ENCODE measurements at regions not wholly inside any gene's neighbourhood (a gene's known extent, or its start where the extent isn't known, plus 50 kb on each side); places are given as distances from the start of the nearest gene placed in this dataset.

GRCh38 chr9:76557674-76558225 is 98.8 kb downstream of the GCNT1 start:
- no peak overlapping the region for H3K4me3 ChIP-seq (ENCODE audit: low read depth, low read length)
- peak; percentile 59 for DNase-seq (ENCODE audit: low read depth)
- TF ChIP-seq, protein P1, sequence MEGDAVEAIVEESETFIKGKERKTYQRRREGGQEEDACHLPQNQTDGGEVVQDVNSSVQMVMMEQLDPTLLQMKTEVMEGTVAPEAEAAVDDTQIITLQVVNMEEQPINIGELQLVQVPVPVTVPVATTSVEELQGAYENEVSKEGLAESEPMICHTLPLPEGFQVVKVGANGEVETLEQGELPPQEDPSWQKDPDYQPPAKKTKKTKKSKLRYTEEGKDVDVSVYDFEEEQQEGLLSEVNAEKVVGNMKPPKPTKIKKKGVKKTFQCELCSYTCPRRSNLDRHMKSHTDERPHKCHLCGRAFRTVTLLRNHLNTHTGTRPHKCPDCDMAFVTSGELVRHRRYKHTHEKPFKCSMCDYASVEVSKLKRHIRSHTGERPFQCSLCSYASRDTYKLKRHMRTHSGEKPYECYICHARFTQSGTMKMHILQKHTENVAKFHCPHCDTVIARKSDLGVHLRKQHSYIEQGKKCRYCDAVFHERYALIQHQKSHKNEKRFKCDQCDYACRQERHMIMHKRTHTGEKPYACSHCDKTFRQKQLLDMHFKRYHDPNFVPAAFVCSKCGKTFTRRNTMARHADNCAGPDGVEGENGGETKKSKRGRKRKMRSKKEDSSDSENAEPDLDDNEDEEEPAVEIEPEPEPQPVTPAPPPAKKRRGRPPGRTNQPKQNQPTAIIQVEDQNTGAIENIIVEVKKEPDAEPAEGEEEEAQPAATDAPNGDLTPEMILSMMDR (IDR thresholded peaks at IDR 0.05; ENCODE audit: insufficient read depth, low read length) = no peak

DNA sequence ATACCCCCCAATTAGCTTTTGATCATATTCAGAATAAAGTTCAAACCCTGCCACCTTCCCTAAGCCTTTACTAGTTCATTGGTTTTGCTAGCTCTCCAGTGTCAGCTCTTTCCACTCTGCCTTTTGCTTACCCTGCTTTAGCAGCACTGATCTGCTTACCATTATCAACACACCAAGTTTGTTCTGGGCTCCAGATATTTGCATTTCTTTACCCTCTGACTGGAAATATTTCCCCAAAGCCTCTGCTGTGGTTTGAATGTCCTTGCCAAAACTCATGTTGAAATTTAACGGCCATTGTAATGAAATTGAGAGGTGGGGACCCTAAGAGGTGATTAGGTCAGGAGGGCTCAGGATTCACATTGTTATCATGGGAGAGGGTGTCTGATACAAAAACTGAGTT is 99.5 kb downstream of the GCNT1 start:
- peak; percentile 24 for DNase-seq (ENCODE audit: low read depth)
- TF ChIP-seq, protein P1 (IDR thresholded peaks at IDR 0.05; ENCODE audit: insufficient read depth, low read length) = no peak
- no peak overlapping the region for H3K4me3 ChIP-seq (ENCODE audit: low read depth, low read length)

- peak; percentile 28 for DNase-seq (ENCODE audit: low read depth)
- TF ChIP-seq, protein P1 (IDR thresholded peaks at IDR 0.05; ENCODE audit: insufficient read depth, low read length) = no peak
- no peak overlapping the region for H3K4me3 ChIP-seq (ENCODE audit: low read depth, low read length)
These were observed 100.3 kb downstream of the GCNT1 start for GRCh38 chr9:76559286-76559685.

GRCh38 chr9:76560481-76560922 is 101.5 kb downstream of the GCNT1 start:
- DNase-seq (ENCODE audit: low read depth) = peak; percentile 85
- TF ChIP-seq, protein P1 (IDR thresholded peaks at IDR 0.05; ENCODE audit: insufficient read depth, low read length) = no peak
- no peak overlapping the region for H3K4me3 ChIP-seq (ENCODE audit: low read depth, low read length)

DNA sequence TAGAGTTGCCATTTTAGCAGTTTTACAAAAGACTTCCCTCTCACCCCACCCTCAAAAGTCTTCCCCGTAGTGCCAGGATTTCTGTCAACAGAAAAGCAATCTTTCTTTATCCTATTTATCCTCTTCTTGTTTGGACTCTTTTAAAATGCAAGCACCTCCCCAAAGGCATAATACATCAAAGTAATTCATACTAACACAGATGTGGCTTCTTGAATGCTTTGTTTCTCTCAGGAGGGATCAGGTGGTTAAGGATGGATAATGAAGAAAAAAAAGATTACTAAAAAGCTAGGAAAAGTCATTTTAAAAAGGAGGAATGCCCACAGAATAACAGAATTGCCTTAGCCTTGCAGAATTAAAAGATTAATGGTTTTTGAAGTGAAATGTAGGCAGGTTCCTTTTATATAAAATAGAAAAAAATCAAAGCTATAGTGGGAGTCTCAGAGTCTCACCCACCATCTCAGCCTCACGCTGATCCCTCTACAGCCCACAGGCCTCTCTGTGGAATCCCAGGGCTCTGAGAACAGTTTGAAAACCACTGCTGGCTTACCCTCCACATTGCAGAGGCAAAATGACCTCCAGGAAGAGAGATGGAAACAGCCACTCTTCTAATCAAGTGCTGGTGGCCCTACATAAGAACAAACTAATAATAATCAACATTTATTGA is 102.2 kb downstream of the GCNT1 start:
- H3K4me3 ChIP-seq (ENCODE audit: low read depth, low read length) = no peak overlapping the region
- DNase-seq (ENCODE audit: low read depth) = no peak
- TF ChIP-seq, protein P1 (IDR thresholded peaks at IDR 0.05; ENCODE audit: insufficient read depth, low read length) = no peak
